Thoracic aorta (tissue), 2 donors: ENCODE measurements at regions not wholly inside any gene's neighbourhood (a gene's known extent, or its start where the extent isn't known, plus 50 kb on each side); places are given as distances from the start of the nearest gene placed in this dataset.
"Not testable (repeated sequence)": the region's sequence is repeated elsewhere in the genome, so short reads cannot be mapped to it uniquely, and the experiment has no call there.

Experiments used
- ATAC-seq: fragments of 150-250 bp; one replicate; pipeline ENCODE4 v1.8.0; 2017; ENCODE audit warnings: low read depth; ENCODE audit not compliant: insufficient number of reproducible peaks, low FRiP score
- DNase-seq: peaks from one replicate; pipeline ENCODE4 v3.0.0-alpha.2; 2020; ENCODE audit warnings: low spot score
- H3K27ac ChIP-seq, 2 donors: fragments of 200-600 bp; sonication (generic); 1 replicate in 1 of 2; 2 replicates in 1 of 2; pipeline ENCODE4 v1.5.1; 2016; ENCODE audit warnings: mild to moderate bottlenecking in 2 of 2, moderate library complexity in 2 of 2
- H3K27me3 ChIP-seq: fragments of 200-600 bp; sonication (generic); replicated peaks from 2 replicates; pipeline ENCODE4 v1.6.0; 2016; ENCODE audit warnings: mild to moderate bottlenecking; ENCODE audit not compliant: insufficient read depth
- H3K36me3 ChIP-seq: fragments of 200-600 bp; sonication (generic); one replicate; pipeline ENCODE4 v1.5.1; 2016
- H3K4me1 ChIP-seq, 2 donors: fragments of 200-600 bp; sonication (generic); 1 replicate in 1 of 2; 2 replicates in 1 of 2; pipeline versions ENCODE4 v1.5.1 to v1.6.0; 2016; ENCODE audit warnings: low read depth in 2 of 2, mild to moderate bottlenecking in 1 of 2; ENCODE audit not compliant: control insufficient read depth in 1 of 2
- H3K4me3 ChIP-seq: fragments of 200-600 bp; sonication (generic); 2 replicates; pipeline ENCODE4 v1.5.1; 2016; ENCODE audit warnings: mild to moderate bottlenecking
- H3K9me3 ChIP-seq: fragments of 200-600 bp; sonication (generic); 2 replicates; pipeline ENCODE4 v1.5.1; 2016
- TF ChIP-seq, protein P1 (sequence below): fragments of 200-600 bp; sonication (generic); IDR thresholded peaks from one replicate; pipeline ENCODE4 v1.5.1; 2019; ENCODE audit warnings: antibody characterized with exemption

DNA sequence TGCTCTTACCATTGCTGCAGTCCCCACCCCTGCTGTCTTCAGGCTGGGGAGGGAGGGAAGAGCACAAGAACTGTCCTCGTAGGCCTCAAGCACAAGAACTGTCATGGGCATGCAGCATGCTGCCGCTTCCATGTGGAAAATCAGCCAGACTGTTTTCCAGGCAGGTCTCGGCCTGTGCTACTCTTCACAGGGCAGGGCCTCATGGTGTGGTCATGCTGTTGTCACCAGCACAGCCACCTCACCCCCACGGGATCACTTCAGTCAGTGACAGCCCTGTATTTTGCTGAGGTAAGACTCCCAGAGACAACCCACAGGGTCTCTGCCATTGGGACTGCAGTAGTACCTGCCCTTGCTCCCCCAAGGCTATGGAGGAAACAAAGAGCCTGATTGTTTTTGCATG is 205.3 kb downstream of the NAP1L3 start:
- no peak overlapping the region for H3K27ac ChIP-seq
- H3K4me3 ChIP-seq = no peak overlapping the region
- no peaks in the 10 kb centered on the region for H3K4me1 ChIP-seq
- ATAC-seq (no peak), DNase-seq (no peak)
- no peaks in the 10 kb centered on the region for H3K9me3 ChIP-seq
- H3K27me3 ChIP-seq = no peaks in the 10 kb centered on the region
- TF ChIP-seq, protein P1, sequence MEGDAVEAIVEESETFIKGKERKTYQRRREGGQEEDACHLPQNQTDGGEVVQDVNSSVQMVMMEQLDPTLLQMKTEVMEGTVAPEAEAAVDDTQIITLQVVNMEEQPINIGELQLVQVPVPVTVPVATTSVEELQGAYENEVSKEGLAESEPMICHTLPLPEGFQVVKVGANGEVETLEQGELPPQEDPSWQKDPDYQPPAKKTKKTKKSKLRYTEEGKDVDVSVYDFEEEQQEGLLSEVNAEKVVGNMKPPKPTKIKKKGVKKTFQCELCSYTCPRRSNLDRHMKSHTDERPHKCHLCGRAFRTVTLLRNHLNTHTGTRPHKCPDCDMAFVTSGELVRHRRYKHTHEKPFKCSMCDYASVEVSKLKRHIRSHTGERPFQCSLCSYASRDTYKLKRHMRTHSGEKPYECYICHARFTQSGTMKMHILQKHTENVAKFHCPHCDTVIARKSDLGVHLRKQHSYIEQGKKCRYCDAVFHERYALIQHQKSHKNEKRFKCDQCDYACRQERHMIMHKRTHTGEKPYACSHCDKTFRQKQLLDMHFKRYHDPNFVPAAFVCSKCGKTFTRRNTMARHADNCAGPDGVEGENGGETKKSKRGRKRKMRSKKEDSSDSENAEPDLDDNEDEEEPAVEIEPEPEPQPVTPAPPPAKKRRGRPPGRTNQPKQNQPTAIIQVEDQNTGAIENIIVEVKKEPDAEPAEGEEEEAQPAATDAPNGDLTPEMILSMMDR = no peak
- H3K36me3 ChIP-seq = no peaks in the 10 kb centered on the region

DNA sequence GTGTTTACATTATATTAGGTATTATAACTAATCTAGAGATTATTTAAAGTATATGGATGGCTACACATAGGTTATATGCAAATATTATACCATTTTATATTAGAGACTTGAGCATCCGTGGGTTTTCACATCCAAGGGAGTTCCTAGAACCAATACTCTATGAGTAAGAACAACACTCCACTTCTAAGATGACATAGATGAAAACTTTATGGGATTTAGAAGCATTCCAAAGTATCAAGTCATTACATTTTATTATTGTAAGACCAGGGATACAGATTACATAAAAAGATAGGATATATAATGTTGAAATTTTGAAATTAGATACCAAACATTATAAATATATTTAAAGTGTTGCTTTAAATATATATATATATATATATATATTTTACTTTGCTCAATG is 207.0 kb downstream of the NAP1L3 start:
- H3K4me1 ChIP-seq = no peaks in the 10 kb centered on the region
- TF ChIP-seq, protein P1 = no peak
- no peaks in the 10 kb centered on the region for H3K27me3 ChIP-seq
- no peaks in the 10 kb centered on the region for H3K9me3 ChIP-seq
- no peaks in the 10 kb centered on the region for H3K36me3 ChIP-seq
- H3K4me3 ChIP-seq = no peak overlapping the region
- ATAC-seq (no peak), DNase-seq (no peak)
- H3K27ac ChIP-seq = no peak overlapping the region

DNA sequence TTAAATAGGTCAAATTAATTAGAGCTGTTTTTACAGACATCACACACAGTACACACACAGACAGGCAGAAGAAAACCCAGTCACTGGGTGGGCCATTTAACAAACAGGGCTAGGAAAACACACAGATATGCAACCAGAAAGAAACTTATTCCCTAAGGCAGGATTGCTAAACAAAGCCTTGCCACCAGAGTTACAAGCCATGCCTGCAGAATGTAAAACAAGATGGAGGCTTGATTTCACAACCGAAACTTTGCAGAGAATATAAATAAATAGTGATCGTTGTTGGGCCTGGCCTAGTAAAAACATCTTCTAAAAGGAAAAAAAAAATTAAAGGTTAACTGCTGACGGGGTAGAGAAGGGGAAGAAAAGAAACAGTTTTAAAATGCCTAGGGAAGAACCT is 212.3 kb downstream of the NAP1L3 start:
- DNase-seq (no peak), ATAC-seq (no peak)
- TF ChIP-seq, protein P1 = no peak
- H3K36me3 ChIP-seq = no peaks in the 10 kb centered on the region
- H3K4me1 ChIP-seq = no peaks in the 10 kb centered on the region
- H3K4me3 ChIP-seq = no peak overlapping the region
- no peak overlapping the region for H3K27ac ChIP-seq
- no peaks in the 10 kb centered on the region for H3K27me3 ChIP-seq
- no peaks in the 10 kb centered on the region for H3K9me3 ChIP-seq

DNA sequence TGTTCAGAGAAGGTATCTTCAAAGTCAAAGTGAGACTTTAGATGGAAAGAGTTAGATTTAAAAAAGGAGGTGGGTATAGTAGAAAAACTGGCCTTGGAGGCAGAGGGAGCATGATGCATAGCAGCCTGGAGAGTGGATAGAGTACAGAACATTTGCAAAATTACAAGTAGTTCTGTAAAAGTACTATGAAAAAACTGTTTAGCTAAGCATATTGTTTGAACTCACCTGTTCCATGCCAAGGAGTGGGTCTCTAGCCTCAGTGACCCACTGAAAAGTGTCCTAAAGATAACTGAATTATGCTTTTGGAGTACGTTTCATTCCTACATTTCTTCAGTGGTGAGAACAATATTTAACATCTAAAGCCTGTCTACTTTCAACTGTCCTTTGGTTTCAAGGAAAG is 218.9 kb downstream of the NAP1L3 start:
- no peaks in the 10 kb centered on the region for H3K36me3 ChIP-seq
- DNase-seq = no peak
- no peak overlapping the region for H3K27ac ChIP-seq
- no peaks in the 10 kb centered on the region for H3K27me3 ChIP-seq
- no peaks in the 10 kb centered on the region for H3K4me1 ChIP-seq
- TF ChIP-seq, protein P1 = no peak
- H3K4me3 ChIP-seq = no peak overlapping the region
- no peaks in the 10 kb centered on the region for H3K9me3 ChIP-seq
- no peak for ATAC-seq

DNA sequence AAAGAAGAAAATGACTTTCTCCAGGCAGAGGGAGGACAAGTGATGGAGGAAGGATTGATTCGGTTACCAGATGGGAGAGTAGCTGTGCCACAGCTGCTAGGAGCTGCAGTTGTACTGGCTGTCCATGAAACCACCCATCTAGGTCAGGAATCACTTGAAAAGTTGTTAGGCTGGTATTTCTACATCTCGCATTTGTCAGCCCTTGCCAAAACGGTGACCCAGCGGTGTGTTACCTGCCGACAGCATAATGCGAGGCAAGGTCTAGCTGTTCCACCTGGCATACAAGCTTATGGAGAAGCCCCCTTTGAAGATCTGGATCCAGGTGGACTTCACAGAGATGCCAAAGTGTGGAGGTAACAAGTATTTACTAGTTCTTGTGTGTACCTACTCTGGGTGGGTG is 238.7 kb downstream of the NAP1L3 start:
- H3K4me3 ChIP-seq, H3K9me3 ChIP-seq, H3K36me3 ChIP-seq, H3K27ac ChIP-seq, H3K4me1 ChIP-seq, H3K27me3 ChIP-seq, ATAC-seq, DNase-seq: not testable (repeated sequence)

DNA sequence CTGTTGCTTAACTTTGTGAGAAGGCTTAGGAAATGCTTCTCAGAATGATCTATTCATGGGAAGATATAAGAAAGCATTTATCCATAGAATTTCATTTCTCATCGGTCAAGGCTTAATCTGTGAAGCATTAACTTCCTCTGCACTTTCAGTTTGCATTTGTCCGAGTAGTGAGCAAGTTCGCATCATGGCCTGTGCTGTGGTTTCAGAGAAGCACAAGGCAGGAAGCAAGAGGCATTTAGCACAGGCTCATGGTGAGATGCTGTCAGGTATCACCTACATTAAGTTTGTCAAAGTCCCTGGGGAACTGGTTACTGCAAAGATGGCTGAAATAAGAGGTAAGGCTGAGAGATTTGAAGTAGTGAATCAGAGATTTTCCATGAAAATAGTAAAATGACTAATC is 244.9 kb downstream of the NAP1L3 start:
- Histone ChIP-seq H3K9me3 (no peaks in the 10 kb centered on the region), H3K27ac (no peak overlapping the region), H3K4me3 (no peak overlapping the region), H3K27me3 (no peaks in the 10 kb centered on the region), H3K36me3 (no peaks in the 10 kb centered on the region), H3K4me1 (no peaks in the 10 kb centered on the region)
- TF ChIP-seq, protein P1 = no peak
- no peak for ATAC-seq
- no peak for DNase-seq
